OCI-LY7 (cell line): ENCODE measurements at regions not wholly inside any gene's neighbourhood (a gene's known extent, or its start where the extent isn't known, plus 50 kb on each side); places are given as distances from the start of the nearest gene placed in this dataset.

Experiments
- BruUV-seq: library from RNA; stranded (reverse); fragments of 400-500 nt; replicated peaks from 2 replicates; lab custom pipeline; 2021; lab: Mats Ljungman, UMichigan
- CTCF ChIA-PET: fragments of 300-600 bp; sonication (Branson Sonifier 250); formaldehyde crosslinking; loops from one replicate; lab custom pipeline; 2022; ENCODE audit warnings: antibody characterized with exemption; ENCODE audit not compliant: unreplicated experiment; lab: Charles Lee
- POLR2A ChIA-PET: fragments of 300-600 bp; sonication (Branson Sonifier 250); formaldehyde crosslinking; loops from one replicate; lab custom pipeline; 2022; ENCODE audit warnings: antibody characterized with exemption; lab: Charles Lee
- DNase-seq: peaks from one replicate; pipeline ENCODE4 v3.0.0-alpha.2; 2015; ENCODE audit warnings: low spot score
- H2AFZ ChIP-seq: fragments of 200-600 bp; sonication (generic), shearing (Covaris generic); 2 replicates; pipeline ENCODE4 v1.6.1; 2014; ENCODE audit warnings: mild to moderate bottlenecking, antibody characterized with exemption, low read length, moderate library complexity
- H3K27ac ChIP-seq: fragments of 200-600 bp; sonication (generic); 2 replicates; pipeline ENCODE4 v1.5.1; 2014; ENCODE audit warnings: mixed run types, low read depth, mild to moderate bottlenecking, moderate library complexity, low read length, inconsistent platforms; ENCODE audit not compliant: poor library complexity, severe bottlenecking
- H3K36me3 ChIP-seq: fragments of 200-600 bp; sonication (generic); 2 replicates; pipeline ENCODE4 v1.6.1; 2014; ENCODE audit warnings: mild to moderate bottlenecking, antibody characterized with exemption, low read length, moderate library complexity, mixed read lengths; ENCODE audit not compliant: insufficient read depth
- H3K4me1 ChIP-seq: fragments of 200-600 bp; sonication (generic); 2 replicates; pipeline ENCODE4 v1.5.1; 2014; ENCODE audit warnings: mild to moderate bottlenecking, low read length; ENCODE audit not compliant: insufficient read depth, poor library complexity, severe bottlenecking
- H3K4me2 ChIP-seq: fragments of 200-600 bp; sonication (generic); 2 replicates; pipeline ENCODE4 v1.6.1; 2014; ENCODE audit warnings: mild to moderate bottlenecking, low read length
- H3K4me3 ChIP-seq: fragments of 200-600 bp; sonication (generic); 2 replicates; pipeline ENCODE4 v1.5.1; 2014; ENCODE audit warnings: mild to moderate bottlenecking, low read depth, low read length; ENCODE audit not compliant: poor library complexity, severe bottlenecking
- H3K79me2 ChIP-seq: fragments of 200-600 bp; sonication (generic); 2 replicates; pipeline ENCODE4 v1.6.1; 2016; ENCODE audit warnings: low read depth, mild to moderate bottlenecking, low read length, moderate library complexity, mixed read lengths; ENCODE audit not compliant: insufficient read depth
- H3K9me2 ChIP-seq: fragments of 200-600 bp; sonication (generic); 2 replicates; pipeline ENCODE4 v1.6.1; 2016; ENCODE audit warnings: mild to moderate bottlenecking, low read length, mixed read lengths; ENCODE audit not compliant: insufficient read depth
- H3K9me3 ChIP-seq: fragments of 200-600 bp; sonication (generic); 2 replicates; pipeline ENCODE4 v1.6.1; 2014; ENCODE audit warnings: mild to moderate bottlenecking, mixed run types, low read length, mixed read lengths
- H4K20me1 ChIP-seq: fragments of 200-600 bp; sonication (generic); 2 replicates; pipeline ENCODE4 v1.6.1; 2014; ENCODE audit warnings: mild to moderate bottlenecking, antibody characterized with exemption, low read length, moderate library complexity, mixed read lengths; ENCODE audit not compliant: insufficient read depth
- EZH2phosphoT487 ChIP-seq: fragments of 200-600 bp; sonication (generic); IDR thresholded peaks from 2 replicates; pipeline ENCODE4 v1.6.1; 2018; ENCODE audit warnings: low read depth, borderline replicate concordance, mild to moderate bottlenecking, mixed run types, antibody characterized with exemption, low read length, moderate library complexity, mixed read lengths
- intact Hi-C: fragments of 100-400 bp; cut with micrococcal nuclease; formaldehyde crosslinking; loops from one replicate; pipeline ENCODE4 v1.10.0; 2022; ENCODE audit not compliant: unreplicated experiment
- TF ChIP-seq, protein P1 (sequence below): fragments of 200-600 bp; sonication (generic); conservative IDR thresholded peaks from 2 replicates; pipeline ENCODE4 v1.5.1; 2014; ENCODE audit warnings: mild to moderate bottlenecking, antibody characterized with exemption, low read length, moderate library complexity, mixed read lengths

DNA sequence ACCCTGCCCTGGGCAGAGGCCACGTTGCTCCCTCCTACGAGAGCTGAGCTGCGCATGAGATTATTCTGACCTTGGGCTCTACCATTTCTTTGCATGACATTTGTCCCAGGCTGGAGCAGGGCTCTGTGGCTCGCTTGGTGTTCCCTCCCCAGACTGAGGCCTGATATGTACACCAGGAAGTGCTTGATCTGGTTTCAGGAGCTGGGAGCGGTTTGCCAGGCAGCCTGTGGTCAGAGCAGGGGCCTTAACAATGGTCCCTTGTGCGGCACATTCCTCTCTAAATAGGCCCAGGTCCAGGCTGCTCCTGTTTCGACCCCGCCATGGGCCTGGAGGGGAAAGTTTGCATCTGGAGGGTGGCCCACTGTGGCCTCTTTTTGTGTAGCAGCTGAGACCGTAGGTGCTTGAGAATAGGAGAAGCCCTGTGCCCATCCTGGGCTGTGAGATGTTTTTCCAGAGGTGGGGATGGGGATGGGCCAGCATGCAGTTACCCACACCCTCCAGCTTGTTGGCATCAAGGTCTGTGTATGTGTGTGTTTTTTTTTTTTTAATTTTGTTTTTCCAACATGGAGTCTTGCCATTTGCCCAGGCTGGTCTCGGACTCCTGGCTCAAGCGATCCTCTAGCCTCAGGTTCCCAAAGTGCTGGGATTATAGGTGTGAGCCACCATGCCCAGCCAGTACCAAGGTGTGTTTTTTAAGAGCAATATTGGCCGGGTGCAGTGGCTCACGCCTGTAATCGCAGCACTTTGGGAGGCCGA, 253.9 kb downstream of the SEC14L1 start:
- TF ChIP-seq, protein P1, sequence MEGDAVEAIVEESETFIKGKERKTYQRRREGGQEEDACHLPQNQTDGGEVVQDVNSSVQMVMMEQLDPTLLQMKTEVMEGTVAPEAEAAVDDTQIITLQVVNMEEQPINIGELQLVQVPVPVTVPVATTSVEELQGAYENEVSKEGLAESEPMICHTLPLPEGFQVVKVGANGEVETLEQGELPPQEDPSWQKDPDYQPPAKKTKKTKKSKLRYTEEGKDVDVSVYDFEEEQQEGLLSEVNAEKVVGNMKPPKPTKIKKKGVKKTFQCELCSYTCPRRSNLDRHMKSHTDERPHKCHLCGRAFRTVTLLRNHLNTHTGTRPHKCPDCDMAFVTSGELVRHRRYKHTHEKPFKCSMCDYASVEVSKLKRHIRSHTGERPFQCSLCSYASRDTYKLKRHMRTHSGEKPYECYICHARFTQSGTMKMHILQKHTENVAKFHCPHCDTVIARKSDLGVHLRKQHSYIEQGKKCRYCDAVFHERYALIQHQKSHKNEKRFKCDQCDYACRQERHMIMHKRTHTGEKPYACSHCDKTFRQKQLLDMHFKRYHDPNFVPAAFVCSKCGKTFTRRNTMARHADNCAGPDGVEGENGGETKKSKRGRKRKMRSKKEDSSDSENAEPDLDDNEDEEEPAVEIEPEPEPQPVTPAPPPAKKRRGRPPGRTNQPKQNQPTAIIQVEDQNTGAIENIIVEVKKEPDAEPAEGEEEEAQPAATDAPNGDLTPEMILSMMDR: no peak
- no peak for TF ChIP-seq EZH2phosphoT487
- Histone ChIP-seq H3K9me3 (no peaks in the 10 kb centered on the region), H3K4me3 (no peak overlapping the region), H2AFZ (no peak overlapping the region), H4K20me1 (no peaks in the 10 kb centered on the region), H3K27ac (no peak overlapping the region), H3K9me2 (no peaks in the 10 kb centered on the region), H3K4me1 (peaks cover 19% of the 10 kb centered on the region), H3K36me3 (no peaks in the 10 kb centered on the region), H3K79me2 (no peaks in the 10 kb centered on the region), H3K4me2 (no peak overlapping the region)
- no peak for DNase-seq
- ChIA-PET CTCF (no interaction called here), POLR2A (interaction anchor here (0.6 to 0.7 kb wide), 2 partner anchors 11 to 33 kb away, joined by 3 to 5 read pairs; no protein-coding TSS in a partner anchor)
- BruUV-seq: no TSS peak
- intact Hi-C loops: no loop called here

- ChIA-PET CTCF (no interaction called here), POLR2A (interaction anchor here (0.6 to 0.7 kb wide), 3 partner anchors 10 to 52 kb away, joined by 3 to 5 read pairs (median 4); no protein-coding TSS in a partner anchor)
- intact Hi-C loops: no loop called here
- no peak overlapping the region for H3K4me2 ChIP-seq
- BruUV-seq: no TSS peak
- H3K4me1 ChIP-seq: peaks cover 25% of the 10 kb centered on the region
- H4K20me1 ChIP-seq: no peaks in the 10 kb centered on the region
- H3K4me3 ChIP-seq: no peak overlapping the region
- no peaks in the 10 kb centered on the region for H3K79me2 ChIP-seq
- DNase-seq: no peak
- no peak overlapping the region for H3K27ac ChIP-seq
- H3K9me3 ChIP-seq: no peaks in the 10 kb centered on the region
- no peak overlapping the region for H2AFZ ChIP-seq
- no peaks in the 10 kb centered on the region for H3K36me3 ChIP-seq
- no peak for TF ChIP-seq EZH2phosphoT487
- TF ChIP-seq, protein P1: no peak
- no peaks in the 10 kb centered on the region for H3K9me2 ChIP-seq
Measured at GRCh38 chr17:77395501-77396048, 254.8 kb downstream of the SEC14L1 start.

- CTCF ChIA-PET: no interaction called here
- Histone ChIP-seq H3K27ac (no peak overlapping the region), H3K9me2 (no peaks in the 10 kb centered on the region), H3K4me1 (peaks cover 32% of the 10 kb centered on the region), H4K20me1 (no peaks in the 10 kb centered on the region), H3K9me3 (no peaks in the 10 kb centered on the region), H2AFZ (no peak overlapping the region), H3K4me2 (no peak overlapping the region), H3K79me2 (no peaks in the 10 kb centered on the region), H3K36me3 (no peaks in the 10 kb centered on the region), H3K4me3 (no peak overlapping the region)
- no TSS peak for BruUV-seq
- POLR2A ChIA-PET: no interaction called here
- no peak for DNase-seq
- intact Hi-C loops: no loop called here
- TF ChIP-seq, protein P1: no peak
- no peak for TF ChIP-seq EZH2phosphoT487
Measured at GRCh38 chr17:77396610-77397009, 255.8 kb downstream of the SEC14L1 start.
